ENCODE measurements at regions not wholly inside any gene's neighbourhood (a gene's known extent, or its start where the extent isn't known, plus 50 kb on each side); places are given as distances from the start of the nearest gene placed in this dataset.

GRCh38 chr12:89279499-89279898, 72.8 kb downstream of the DUSP6 start:
- TF ChIP-seq EP300 (IDR thresholded peaks at IDR 0.05; ENCODE audit: borderline replicate concordance) (no peak), YY1 (IDR thresholded peaks at IDR 0.05; ENCODE audit: low read depth) (no peak), TCF12 (IDR thresholded peaks at IDR 0.05; ENCODE audit: low read depth) (no peak), RAD21 (IDR thresholded peaks at IDR 0.05; ENCODE audit: low read depth) (no peak), REST (IDR thresholded peaks at IDR 0.05; ENCODE audit: low read depth) (no peak)
